Endometrium (tissue), 2 donors: ENCODE measurements at regions not wholly inside any gene's neighbourhood (a gene's known extent, or its start where the extent isn't known, plus 50 kb on each side); places are given as distances from the start of the nearest gene placed in this dataset.
"Not testable (repeated sequence)": the region's sequence is repeated elsewhere in the genome, so short reads cannot be mapped to it uniquely, and the experiment has no call there.

ENCODE experiments used
- FAIRE-seq: peaks from 2 replicates; lab custom pipeline; 2012; peaks lifted over from hg19 to GRCh38; lab: Jason Lieb, UNC
- donor health status: control.
- donor health status: control.

- no peak for FAIRE-seq
Observed at GRCh38 chr7:49670991-49671390, 102.4 kb upstream of the VWC2 start.

GRCh38 chr7:49692516-49692915 is 80.9 kb upstream of the VWC2 start:
- FAIRE-seq: no peak

GRCh38 chr7:49695971-49696370 is 77.5 kb upstream of the VWC2 start:
- FAIRE-seq: no peak

GRCh38 chr7:49700841-49701240 is 72.6 kb upstream of the VWC2 start:
- FAIRE-seq: no peak

GRCh38 chr7:49702099-49702498 is 71.3 kb upstream of the VWC2 start:
- FAIRE-seq: no peak

- no peak for FAIRE-seq
Observed at GRCh38 chr7:49703337-49703736, 70.1 kb upstream of the VWC2 start.

- FAIRE-seq: no peak
Observed at GRCh38 chr7:49703881-49704280, 69.6 kb upstream of the VWC2 start.

- FAIRE-seq: no peak
Observed at GRCh38 chr7:49706106-49706505, 67.3 kb upstream of the VWC2 start.

- FAIRE-seq: no peak
Observed at GRCh38 chr7:49707891-49708290, 65.5 kb upstream of the VWC2 start.

- FAIRE-seq: no peak
Observed at GRCh38 chr7:49708590-49708989, 64.8 kb upstream of the VWC2 start.

GRCh38 chr7:49711072-49711723 is 62.2 kb upstream of the VWC2 start:
- not testable (repeated sequence) for FAIRE-seq

GRCh38 chr7:49714182-49714581 is 59.3 kb upstream of the VWC2 start:
- FAIRE-seq: no peak

- FAIRE-seq: no peak
Observed at GRCh38 chr7:49715486-49715885, 58.0 kb upstream of the VWC2 start.

- FAIRE-seq: no peak
Observed at GRCh38 chr7:49717547-49717946, 55.9 kb upstream of the VWC2 start.

- no peak for FAIRE-seq
Observed at GRCh38 chr7:49718760-49719159, 54.7 kb upstream of the VWC2 start.

GRCh38 chr7:49721441-49721840 is 52.0 kb upstream of the VWC2 start:
- no peak for FAIRE-seq
